GM12878 (cell line): ENCODE measurements at regions not wholly inside any gene's neighbourhood (a gene's known extent, or its start where the extent isn't known, plus 50 kb on each side); places are given as distances from the start of the nearest gene placed in this dataset.

Experiments
- CTCF ChIP-seq, 3 experiments: IDR thresholded peaks in 2 of 3; conservative IDR thresholded peaks in 1 of 3; 2 replicates each; pipeline ENCODE4 v1.5.1; 2011; ENCODE audit warnings: low read depth in 3 of 3, low read length in 3 of 3, mild to moderate bottlenecking in 3 of 3, control low read depth in 2 of 3, moderate library complexity in 2 of 3, inconsistent platforms in 1 of 3, mixed read lengths in 1 of 3; ENCODE audit not compliant: control insufficient read depth in 2 of 3, insufficient read depth in 1 of 3; ENCODE audit errors: extremely low read depth in 1 of 3
- NBN ChIP-seq: fragments of 450-650 bp; IDR thresholded peaks from 2 replicates; pipeline ENCODE4 v1.6.1; 2016
- PBX3 ChIP-seq: IDR thresholded peaks from 2 replicates; pipeline ENCODE4 v1.6.1; 2011; ENCODE audit warnings: mild to moderate bottlenecking, low read depth, low read length, moderate library complexity; ENCODE audit not compliant: insufficient replicate concordance

GRCh38 chr5:38079620-38080402 lies 178.5 kb upstream of the EGFLAM start:
- TF ChIP-seq CTCF (IDR thresholded peaks at IDR 0.05 in 2 of 3, conservative IDR thresholded peaks at IDR 0.05 in 1 of 3; ENCODE audit: control insufficient read depth in 2 of 3, extremely low read depth in 1 of 3, insufficient read depth in 1 of 3, low read depth in 3 of 3, low read length in 3 of 3) (no peak), NBN (no peak), PBX3 (no peak)
